Muscle layer of duodenum (tissue), 2 donors: ENCODE measurements at regions not wholly inside any gene's neighbourhood (a gene's known extent, or its start where the extent isn't known, plus 50 kb on each side); places are given as distances from the start of the nearest gene placed in this dataset.

Experiments used
- H3K27ac ChIP-seq: one replicate; pipeline ENCODE4 v1.7.0; 2013; ENCODE audit warnings: mild to moderate bottlenecking, low read length
- H3K27me3 ChIP-seq: one replicate; pipeline ENCODE4 v1.7.0; 2013; ENCODE audit warnings: low read depth, mild to moderate bottlenecking, control low read depth, low read length
- H3K36me3 ChIP-seq, 2 donors: one replicate each; pipeline ENCODE4 v1.7.0; 2013; ENCODE audit warnings: low read length in 2 of 2, control low read depth in 1 of 2, mild to moderate bottlenecking in 1 of 2; ENCODE audit not compliant: insufficient read depth in 2 of 2, control insufficient read depth in 1 of 2
- H3K4me1 ChIP-seq, 2 donors: one replicate each; pipeline ENCODE4 v1.7.0; 2013; ENCODE audit warnings: low read length in 2 of 2, mild to moderate bottlenecking in 2 of 2, control low read depth in 1 of 2, moderate library complexity in 1 of 2; ENCODE audit not compliant: insufficient read depth in 2 of 2, control insufficient read depth in 1 of 2
- H3K4me3 ChIP-seq, 2 donors: one replicate each; pipeline ENCODE4 v1.7.0; 2013; ENCODE audit warnings: low read length in 2 of 2, low read depth in 1 of 2, mild to moderate bottlenecking in 1 of 2
- H3K9me3 ChIP-seq, 2 donors: one replicate each; pipeline ENCODE4 v1.7.0; 2013; ENCODE audit warnings: low read length in 2 of 2, control low read depth in 1 of 2, mild to moderate bottlenecking in 1 of 2; ENCODE audit not compliant: control insufficient read depth in 1 of 2
- donor health status: healthy.

DNA sequence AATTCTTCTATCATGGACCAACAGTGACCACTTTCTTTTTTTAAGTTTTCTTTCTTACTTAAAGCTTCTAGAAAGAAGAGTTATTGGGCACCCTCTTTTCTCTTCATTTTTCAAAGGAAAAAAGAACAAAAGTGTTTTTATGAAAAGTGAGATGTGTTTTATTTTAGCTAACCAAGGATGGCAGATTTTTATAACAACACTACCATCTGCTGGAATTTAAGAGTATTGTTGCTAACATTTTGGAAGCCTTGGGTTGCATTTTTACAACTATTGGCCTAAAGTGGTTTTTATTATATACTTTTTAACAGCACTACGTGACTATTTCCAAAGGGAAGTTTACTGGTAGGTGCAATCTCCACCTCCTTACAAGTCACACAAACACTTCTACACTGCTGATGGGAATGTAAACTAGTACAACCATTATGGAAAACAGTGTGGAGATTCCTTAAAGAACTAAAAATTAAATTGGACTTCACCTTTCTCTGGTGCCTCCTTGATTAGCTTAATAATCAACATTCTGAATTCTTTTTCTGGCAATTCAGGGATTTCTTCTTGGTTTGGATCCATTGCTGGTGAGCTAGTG is 237.7 kb upstream of the AGTR1 start:
- H3K4me3 ChIP-seq: no peak overlapping the region
- no peaks in the 10 kb centered on the region for H3K9me3 ChIP-seq
- H3K4me1 ChIP-seq: no peaks in the 10 kb centered on the region
- H3K27me3 ChIP-seq: no peaks in the 10 kb centered on the region
- no peak overlapping the region for H3K27ac ChIP-seq
- no peaks in the 10 kb centered on the region for H3K36me3 ChIP-seq

GRCh38 chr3:148460686-148461085 is 237.0 kb upstream of the AGTR1 start:
- no peaks in the 10 kb centered on the region for H3K4me1 ChIP-seq
- H3K9me3 ChIP-seq: no peaks in the 10 kb centered on the region
- no peaks in the 10 kb centered on the region for H3K27me3 ChIP-seq
- no peak overlapping the region for H3K4me3 ChIP-seq
- no peak overlapping the region for H3K27ac ChIP-seq
- H3K36me3 ChIP-seq: no peaks in the 10 kb centered on the region

DNA sequence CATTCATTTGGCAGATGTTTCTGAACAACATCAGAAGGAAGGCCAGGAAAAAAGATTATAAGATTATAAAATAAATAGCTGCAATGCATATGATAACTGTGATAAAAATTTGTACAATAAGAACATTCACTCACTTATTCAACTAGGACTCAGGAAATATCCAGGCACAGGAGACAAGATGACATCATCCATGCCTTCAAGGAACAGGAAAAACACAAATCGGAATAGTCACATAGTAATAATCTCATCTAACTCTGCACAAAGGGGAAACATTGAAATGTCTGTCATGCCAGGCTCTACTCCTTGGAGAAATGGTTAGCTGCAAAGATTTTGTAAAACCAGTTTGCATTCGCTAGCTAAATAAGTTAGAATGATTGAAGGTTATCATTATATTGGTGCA is 233.5 kb upstream of the AGTR1 start:
- H3K27me3 ChIP-seq: no peaks in the 10 kb centered on the region
- no peaks in the 10 kb centered on the region for H3K9me3 ChIP-seq
- no peak overlapping the region for H3K4me3 ChIP-seq
- no peaks in the 10 kb centered on the region for H3K36me3 ChIP-seq
- peaks cover 0 to 11% of the 10 kb centered on the region in 2 donors for H3K4me1 ChIP-seq
- no peak overlapping the region for H3K27ac ChIP-seq

GRCh38 chr3:148466143-148466542 is 231.6 kb upstream of the AGTR1 start:
- Histone ChIP-seq H3K9me3 (no peaks in the 10 kb centered on the region), H3K4me1 (peaks cover 0 to 11% of the 10 kb centered on the region in 2 donors), H3K36me3 (no peaks in the 10 kb centered on the region), H3K27ac (no peak overlapping the region), H3K4me3 (no peak overlapping the region), H3K27me3 (no peaks in the 10 kb centered on the region)

- Histone ChIP-seq H3K27me3 (no peaks in the 10 kb centered on the region), H3K4me1 (peaks cover 0 to 11% of the 10 kb centered on the region in 2 donors), H3K36me3 (no peaks in the 10 kb centered on the region), H3K27ac (no peak overlapping the region), H3K9me3 (no peaks in the 10 kb centered on the region), H3K4me3 (no peak overlapping the region)
These were observed 230.5 kb upstream of the AGTR1 start for GRCh38 chr3:148466980-148467740.

- Histone ChIP-seq H3K9me3 (peaks cover 0 to 2% of the 10 kb centered on the region in 2 donors), H3K27ac (no peak overlapping the region), H3K4me3 (no peak overlapping the region), H3K4me1 (no peaks in the 10 kb centered on the region), H3K36me3 (no peaks in the 10 kb centered on the region), H3K27me3 (no peaks in the 10 kb centered on the region)
These were observed 220.3 kb upstream of the AGTR1 start for GRCh38 chr3:148477375-148477774.

DNA sequence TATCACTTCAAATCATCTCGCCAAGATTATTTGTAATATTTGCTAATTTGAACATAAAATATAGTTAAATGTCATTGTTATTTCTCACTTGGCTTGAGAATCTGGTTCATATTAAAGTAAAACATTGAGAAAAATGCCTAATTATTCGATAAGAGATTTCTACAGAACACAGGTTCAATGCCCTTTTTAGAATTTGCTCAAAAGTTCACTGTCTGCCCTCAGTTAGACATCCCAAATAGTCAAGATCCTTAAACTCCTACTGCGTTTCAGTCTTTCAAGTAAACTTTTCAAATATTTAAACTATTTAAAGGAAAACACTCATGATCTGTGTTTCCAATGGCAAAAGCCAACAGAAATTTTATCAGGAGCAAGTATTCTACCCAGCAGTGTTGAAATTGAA is 204.1 kb upstream of the AGTR1 start:
- Histone ChIP-seq H3K36me3 (no peaks in the 10 kb centered on the region), H3K9me3 (no peaks in the 10 kb centered on the region), H3K27ac (no peak overlapping the region), H3K27me3 (no peaks in the 10 kb centered on the region), H3K4me1 (no peaks in the 10 kb centered on the region), H3K4me3 (no peak overlapping the region)

DNA sequence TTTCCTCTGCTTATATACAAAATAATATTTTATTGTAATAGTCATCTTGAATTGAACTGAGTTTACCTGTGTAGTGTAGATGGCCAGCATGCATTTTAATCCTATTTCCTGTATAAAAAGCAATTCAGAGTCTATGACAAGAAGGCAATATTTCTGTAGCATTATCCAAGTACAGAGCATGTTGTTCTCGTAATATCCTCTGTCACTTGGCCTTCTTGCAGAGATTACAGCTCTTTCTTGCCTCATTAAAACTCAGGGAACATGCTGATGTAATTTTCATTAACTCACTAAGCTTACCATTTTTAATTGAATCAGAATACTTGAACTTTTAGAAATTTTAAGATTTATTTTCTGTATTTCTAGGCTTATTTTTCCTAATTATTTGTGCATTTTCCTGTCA is 203.3 kb upstream of the AGTR1 start:
- Histone ChIP-seq H3K9me3 (no peaks in the 10 kb centered on the region), H3K4me3 (no peak overlapping the region), H3K27me3 (no peaks in the 10 kb centered on the region), H3K36me3 (no peaks in the 10 kb centered on the region), H3K27ac (no peak overlapping the region), H3K4me1 (no peaks in the 10 kb centered on the region)

- Histone ChIP-seq H3K27ac (no peak overlapping the region), H3K27me3 (no peaks in the 10 kb centered on the region), H3K9me3 (no peaks in the 10 kb centered on the region), H3K4me3 (no peak overlapping the region), H3K36me3 (no peaks in the 10 kb centered on the region), H3K4me1 (peaks cover 0 to 3% of the 10 kb centered on the region in 2 donors)
These were observed 196.8 kb upstream of the AGTR1 start for GRCh38 chr3:148500881-148501280.

DNA sequence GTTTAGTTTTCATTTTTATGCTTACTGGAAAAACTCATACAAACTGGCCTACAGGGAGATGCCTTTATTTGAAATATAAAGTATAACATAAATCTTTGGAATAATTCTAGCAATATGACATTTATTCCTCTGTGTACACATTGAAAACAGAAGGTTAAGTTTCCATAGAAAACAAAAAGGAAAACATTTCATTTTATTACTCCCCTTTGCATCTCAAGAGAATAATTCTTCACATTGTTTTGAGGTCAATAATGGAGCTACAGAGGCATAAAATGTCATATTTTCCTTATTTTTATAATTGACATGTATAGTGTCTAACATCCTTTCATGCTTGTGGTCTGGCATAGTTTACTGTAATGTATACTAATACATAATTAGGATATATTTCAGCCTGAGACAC is 187.6 kb upstream of the AGTR1 start:
- Histone ChIP-seq H3K9me3 (no peaks in the 10 kb centered on the region), H3K36me3 (no peaks in the 10 kb centered on the region), H3K4me3 (no peak overlapping the region), H3K4me1 (no peaks in the 10 kb centered on the region), H3K27ac (no peak overlapping the region), H3K27me3 (no peaks in the 10 kb centered on the region)

DNA sequence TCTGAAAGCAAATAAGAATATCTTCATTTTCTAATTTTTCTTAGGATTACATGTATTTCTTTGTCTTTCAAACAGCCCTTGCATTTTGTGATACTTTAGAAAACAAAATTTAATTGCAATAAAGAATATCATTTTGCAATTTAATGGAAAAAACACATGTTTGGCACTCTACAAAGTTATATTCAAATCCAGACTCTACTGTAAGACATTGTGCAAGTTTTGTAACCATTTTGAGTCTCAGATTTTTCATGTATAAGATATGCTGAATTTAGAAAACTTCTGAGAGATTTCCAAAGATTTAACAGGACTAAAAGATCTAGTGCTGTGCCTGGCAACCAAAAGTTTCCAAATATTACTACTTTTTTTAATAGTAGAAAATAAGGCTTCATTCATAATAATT is 187.1 kb upstream of the AGTR1 start:
- H3K36me3 ChIP-seq: no peaks in the 10 kb centered on the region
- H3K27ac ChIP-seq: no peak overlapping the region
- no peaks in the 10 kb centered on the region for H3K27me3 ChIP-seq
- no peaks in the 10 kb centered on the region for H3K4me1 ChIP-seq
- H3K4me3 ChIP-seq: no peak overlapping the region
- H3K9me3 ChIP-seq: no peaks in the 10 kb centered on the region

DNA sequence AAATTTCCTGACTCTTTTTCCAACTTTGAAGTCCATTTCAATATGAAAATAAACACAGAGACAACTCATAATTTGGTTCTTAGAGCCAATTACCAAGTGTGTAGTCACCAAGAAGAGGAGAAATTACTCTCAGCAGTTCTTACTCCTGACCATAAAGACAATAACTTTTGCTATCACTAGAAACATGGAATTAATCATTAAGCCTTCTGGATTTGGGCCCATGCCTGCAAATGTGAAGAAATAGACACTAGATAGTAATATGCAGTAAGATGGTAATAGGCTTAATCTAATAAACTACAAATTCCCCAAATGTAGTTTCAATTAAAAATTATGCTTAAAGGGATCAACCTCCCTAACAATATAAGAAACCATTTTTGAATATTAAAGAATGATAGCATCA is 185.1 kb upstream of the AGTR1 start:
- H3K4me1 ChIP-seq: no peaks in the 10 kb centered on the region
- H3K36me3 ChIP-seq: no peaks in the 10 kb centered on the region
- H3K9me3 ChIP-seq: no peaks in the 10 kb centered on the region
- no peaks in the 10 kb centered on the region for H3K27me3 ChIP-seq
- H3K27ac ChIP-seq: no peak overlapping the region
- no peak overlapping the region for H3K4me3 ChIP-seq
